HEK293 (cell line): ENCODE measurements at regions not wholly inside any gene's neighbourhood (a gene's known extent, or its start where the extent isn't known, plus 50 kb on each side); places are given as distances from the start of the nearest gene placed in this dataset.

ENCODE experiments used
- CTCF ChIA-PET: fragments of 350-600 bp; formaldehyde crosslinking; extraction: SDS; loops from one replicate; lab custom pipeline; 2021; ENCODE audit warnings: antibody characterized with exemption; lab: Yijun Ruan, JAX
- POLR2A ChIA-PET: fragments of 300-600 bp; formaldehyde crosslinking; extraction: SDS; loops from one replicate; lab custom pipeline; 2020; ENCODE audit warnings: antibody characterized with exemption, inconsistent platforms; lab: Yijun Ruan, JAX
- H3K27ac ChIP-seq: fragments of 200-500 bp; sonication (Bioruptor generic); 2 replicates; pipeline ENCODE4 v1.5.1; 2014; ENCODE audit warnings: low read depth, low read length, control low read depth, inconsistent platforms; ENCODE audit errors: extremely low read depth
- H3K36me3 ChIP-seq, 2 experiments: fragments of 200-500 bp in 1 of 2; sonication (Bioruptor generic) in 1 of 2; 1 replicate in 1 of 2; 2 replicates in 1 of 2; pipeline ENCODE4 v1.5.1; 2014 to 2017; ENCODE audit warnings: inconsistent platforms in 2 of 2, low read length in 2 of 2; ENCODE audit not compliant: control insufficient read depth in 2 of 2, insufficient read depth in 1 of 2
- H3K4me1 ChIP-seq: fragments of 200-500 bp; sonication (Bioruptor generic); 2 replicates; pipeline ENCODE4 v1.5.1; 2014; ENCODE audit warnings: mild to moderate bottlenecking, low read length, inconsistent platforms; ENCODE audit not compliant: control insufficient read depth, insufficient read depth
- H3K4me3 ChIP-seq: 2 replicates; pipeline ENCODE4 v1.5.1; 2011; ENCODE audit warnings: low read depth, mild to moderate bottlenecking, control low read depth, low read length, moderate library complexity
- H3K9me3 ChIP-seq: fragments of 200-500 bp; sonication (Bioruptor generic); 2 replicates; pipeline ENCODE4 v1.5.1; 2014; ENCODE audit warnings: low read depth, low read length, inconsistent platforms; ENCODE audit not compliant: control insufficient read depth, insufficient read depth
- ATF2 ChIP-seq: fragments of 450-650 bp; formaldehyde crosslinking; IDR thresholded peaks from 2 replicates; pipeline ENCODE4 v1.5.1; 2016; ENCODE audit warnings: missing biosample characterization, missing genetic modification characterization, low read depth
- MZF1 ChIP-seq: fragments of 450-650 bp; formaldehyde crosslinking; IDR thresholded peaks from 2 replicates; pipeline ENCODE4 v1.5.1; 2017; ENCODE audit warnings: missing biosample characterization, missing genetic modification characterization, borderline replicate concordance
- SP7 ChIP-seq: fragments of 450-650 bp; formaldehyde crosslinking; IDR thresholded peaks from 2 replicates; pipeline ENCODE4 v1.5.1; 2016; ENCODE audit warnings: missing biosample characterization, missing genetic modification characterization
- ZBTB11 ChIP-seq: fragments of 450-650 bp; formaldehyde crosslinking; conservative IDR thresholded peaks from 2 replicates; pipeline ENCODE4 v1.5.1; 2016; ENCODE audit warnings: low read depth, missing biosample characterization, missing genetic modification characterization
- ZBTB48 ChIP-seq: fragments of 450-650 bp; formaldehyde crosslinking; IDR thresholded peaks from 2 replicates; pipeline ENCODE4 v1.5.1; 2016; ENCODE audit warnings: missing biosample characterization, missing genetic modification characterization
- ZBTB6 ChIP-seq: fragments of 450-650 bp; formaldehyde crosslinking; IDR thresholded peaks from 2 replicates; pipeline ENCODE4 v1.5.1; 2017; ENCODE audit warnings: missing biosample characterization, missing genetic modification characterization
- ZNF148 ChIP-seq: fragments of 450-650 bp; formaldehyde crosslinking; IDR thresholded peaks from 2 replicates; pipeline ENCODE4 v1.5.0; 2017; ENCODE audit warnings: missing biosample characterization, missing genetic modification characterization, borderline replicate concordance
- ZNF239 ChIP-seq: fragments of 450-650 bp; formaldehyde crosslinking; IDR thresholded peaks from 2 replicates; pipeline ENCODE4 v1.5.1; 2016; ENCODE audit warnings: missing biosample characterization, missing genetic modification characterization
- ZNF302 ChIP-seq: fragments of 450-650 bp; formaldehyde crosslinking; IDR thresholded peaks from 2 replicates; pipeline ENCODE4 v1.5.1; 2016; ENCODE audit warnings: missing biosample characterization, missing genetic modification characterization, low read depth
- ZNF362 ChIP-seq: fragments of 450-650 bp; formaldehyde crosslinking; IDR thresholded peaks from 2 replicates; pipeline ENCODE4 v1.5.1; 2016; ENCODE audit warnings: missing biosample characterization, missing genetic modification characterization
- ZNF423 ChIP-seq: fragments of 450-650 bp; formaldehyde crosslinking; IDR thresholded peaks from 2 replicates; pipeline ENCODE4 v1.5.1; 2016; ENCODE audit warnings: missing biosample characterization, missing genetic modification characterization
- ZNF426 ChIP-seq: fragments of 450-650 bp; formaldehyde crosslinking; IDR thresholded peaks from 2 replicates; pipeline ENCODE4 v1.5.1; 2017; ENCODE audit warnings: missing biosample characterization, missing genetic modification characterization, mild to moderate bottlenecking, inconsistent platforms, moderate library complexity
- ZNF449 ChIP-seq: fragments of 450-650 bp; formaldehyde crosslinking; IDR thresholded peaks from 2 replicates; pipeline ENCODE4 v1.5.1; 2017; ENCODE audit warnings: missing biosample characterization, mild to moderate bottlenecking, missing genetic modification characterization, moderate library complexity
- ZNF521 ChIP-seq: fragments of 450-650 bp; formaldehyde crosslinking; IDR thresholded peaks from 2 replicates; pipeline ENCODE4 v1.5.1; 2017; ENCODE audit warnings: missing biosample characterization, mild to moderate bottlenecking, missing genetic modification characterization
- ZNF548 ChIP-seq: fragments of 450-650 bp; formaldehyde crosslinking; IDR thresholded peaks from 2 replicates; pipeline ENCODE4 v1.5.1; 2016; ENCODE audit warnings: missing biosample characterization, missing genetic modification characterization
- ZNF580 ChIP-seq: fragments of 450-650 bp; formaldehyde crosslinking; IDR thresholded peaks from 2 replicates; pipeline ENCODE4 v1.5.1; 2016; ENCODE audit warnings: missing biosample characterization, missing genetic modification characterization
- ZNF626 ChIP-seq: fragments of 450-650 bp; sonication (Bioruptor Pico); formaldehyde crosslinking; IDR thresholded peaks from 2 replicates; pipeline ENCODE4 v1.5.1; 2018; ENCODE audit warnings: missing biosample characterization, missing genetic modification characterization, inconsistent platforms
- ZNF639 ChIP-seq: fragments of 450-650 bp; formaldehyde crosslinking; IDR thresholded peaks from 2 replicates; pipeline ENCODE4 v1.5.1; 2016; ENCODE audit warnings: missing biosample characterization, missing genetic modification characterization
- ZNF654 ChIP-seq: fragments of 450-650 bp; formaldehyde crosslinking; IDR thresholded peaks from 2 replicates; pipeline ENCODE4 v1.5.1; 2016; ENCODE audit warnings: low read depth, missing biosample characterization, missing genetic modification characterization
- ZNF747 ChIP-seq: fragments of 450-650 bp; formaldehyde crosslinking; IDR thresholded peaks from 2 replicates; pipeline ENCODE4 v1.5.1; 2016; ENCODE audit warnings: missing biosample characterization, missing genetic modification characterization

- TF ChIP-seq ZBTB11 (tag by site-specific recombination) (no peak), ZBTB48 (tag by site-specific recombination) (no peak)
Measured at GRCh38 chr9:81373294-81373693, 316.1 kb downstream of the TLE1 start (continued).

- H3K4me3 ChIP-seq, result no peak overlapping the region
- H3K4me1 ChIP-seq, result peaks cover 14% of the 10 kb centered on the region
- CTCF ChIA-PET, result interaction anchor here (1.5 kb wide), 1 partner anchor 9 kb away, joined by 4 read pairs; no protein-coding TSS in a partner anchor
- no peaks in the 10 kb centered on the region for H3K9me3 ChIP-seq
- no peak for TF ChIP-seq ZNF654 (tag by site-specific recombination)
- TF ChIP-seq SP7 (tag by site-specific recombination), result peak; percentile 79
- peak; percentile 69; the same call in 1 of the 2 replicates for TF ChIP-seq MZF1
- TF ChIP-seq ZNF302 (tag by site-specific recombination), result no peak
- no peak for TF ChIP-seq ZNF639 (tag by site-specific recombination)
- TF ChIP-seq ZNF747 (tag by site-specific recombination), result no peak
- TF ChIP-seq ATF2, result peak; percentile 73
- TF ChIP-seq ZNF239 (tag by site-specific recombination), result no peak
- 0 out of 2 replicates have a peak, but pooled peaks have one; percentile 57 for TF ChIP-seq ZNF423 (tag by site-specific recombination)
- TF ChIP-seq ZNF521 (tag by site-specific recombination), result no peak
- TF ChIP-seq ZNF449 (tag by site-specific recombination), result peak; percentile 78
- 0 out of 2 replicates have a peak, but pooled peaks have one; percentile 1 for TF ChIP-seq ZNF626 (tag by site-specific recombination)
- TF ChIP-seq, all 188 proteins: peak for 6
- POLR2A ChIA-PET, result no interaction called here
- Histone ChIP-seq H3K27ac (no peak overlapping the region), H3K36me3 (no peaks in the 10 kb centered on the region)
Measured at GRCh38 chr9:81372628-81373191, 316.6 kb downstream of the TLE1 start.

GRCh38 chr9:81371824-81372223, 317.5 kb downstream of the TLE1 start:
- Histone ChIP-seq H3K4me1 (peaks cover 12% of the 10 kb centered on the region), H3K9me3 (no peaks in the 10 kb centered on the region), H3K4me3 (no peak overlapping the region), H3K36me3 (no peaks in the 10 kb centered on the region), H3K27ac (no peak overlapping the region)
- ChIA-PET POLR2A (no interaction called here), CTCF (no interaction called here)
- TF ChIP-seq ZNF362 (tag by site-specific recombination) (no peak), ZNF148 (no peak), ZNF548 (tag by site-specific recombination) (no peak), ZNF580 (no peak), ZNF426 (tag by site-specific recombination) (no peak), ZBTB6 (tag by site-specific recombination) (no peak)
